Body of pancreas (tissue), 4 donors: ENCODE measurements at regions not wholly inside any gene's neighbourhood (a gene's known extent, or its start where the extent isn't known, plus 50 kb on each side); places are given as distances from the start of the nearest gene placed in this dataset.

Experiments used
- POLR2A ChIP-seq, 3 donors: fragments of 450-650 bp; IDR thresholded peaks; one replicate each; pipeline ENCODE4 v1.6.1; 2016; ENCODE audit warnings: antibody characterized with exemption in 3 of 3, mild to moderate bottlenecking in 2 of 3
- TF ChIP-seq, protein P1 (sequence below), 7 experiments: fragments of 450-650 bp in 4 of 7; fragments of 200-600 bp in 3 of 7; sonication (generic) in 3 of 7; IDR thresholded peaks; one replicate each; pipeline ENCODE4 v1.5.1; 2016 to 2019; ENCODE audit warnings: antibody characterized with exemption in 7 of 7

- TF ChIP-seq, protein P1, sequence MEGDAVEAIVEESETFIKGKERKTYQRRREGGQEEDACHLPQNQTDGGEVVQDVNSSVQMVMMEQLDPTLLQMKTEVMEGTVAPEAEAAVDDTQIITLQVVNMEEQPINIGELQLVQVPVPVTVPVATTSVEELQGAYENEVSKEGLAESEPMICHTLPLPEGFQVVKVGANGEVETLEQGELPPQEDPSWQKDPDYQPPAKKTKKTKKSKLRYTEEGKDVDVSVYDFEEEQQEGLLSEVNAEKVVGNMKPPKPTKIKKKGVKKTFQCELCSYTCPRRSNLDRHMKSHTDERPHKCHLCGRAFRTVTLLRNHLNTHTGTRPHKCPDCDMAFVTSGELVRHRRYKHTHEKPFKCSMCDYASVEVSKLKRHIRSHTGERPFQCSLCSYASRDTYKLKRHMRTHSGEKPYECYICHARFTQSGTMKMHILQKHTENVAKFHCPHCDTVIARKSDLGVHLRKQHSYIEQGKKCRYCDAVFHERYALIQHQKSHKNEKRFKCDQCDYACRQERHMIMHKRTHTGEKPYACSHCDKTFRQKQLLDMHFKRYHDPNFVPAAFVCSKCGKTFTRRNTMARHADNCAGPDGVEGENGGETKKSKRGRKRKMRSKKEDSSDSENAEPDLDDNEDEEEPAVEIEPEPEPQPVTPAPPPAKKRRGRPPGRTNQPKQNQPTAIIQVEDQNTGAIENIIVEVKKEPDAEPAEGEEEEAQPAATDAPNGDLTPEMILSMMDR (IDR thresholded peaks at IDR 0.05): no peak
- no peak for TF ChIP-seq POLR2A (IDR thresholded peaks at IDR 0.05)
Measured at GRCh38 chr9:126119731-126120130, 206.9 kb upstream of the MVB12B start.
